Adrenal gland (tissue), 9 donors: ENCODE measurements at regions not wholly inside any gene's neighbourhood (a gene's known extent, or its start where the extent isn't known, plus 50 kb on each side); places are given as distances from the start of the nearest gene placed in this dataset.

Source experiments
- DNase-seq, 7 donors: peaks; one replicate each; pipeline ENCODE4 v3.0.0-alpha.2; 2019 to 2020
- H3K27ac ChIP-seq, 5 donors: fragments of 200-600 bp; sonication (generic) in 4 of 5; 1 replicate in 3 of 5; 2 replicates in 2 of 5; pipeline versions ENCODE4 v1.5.1 to v1.8.0; 2016 to 2020; ENCODE audit warnings: mild to moderate bottlenecking in 1 of 5
- H3K27me3 ChIP-seq: fragments of 200-600 bp; 2 replicates; pipeline ENCODE4 v1.8.0; 2021
- H3K36me3 ChIP-seq, 2 donors: fragments of 200-600 bp; replicated peaks in 1 of 2; 1 replicate in 1 of 2; 2 replicates in 1 of 2; pipeline versions ENCODE4 v1.5.1 to v1.8.0; 2018 to 2022
- H3K4me1 ChIP-seq, 2 donors: fragments of 200-600 bp; replicated peaks in 1 of 2; 1 replicate in 1 of 2; 2 replicates in 1 of 2; pipeline versions ENCODE4 v1.5.1 to v1.8.0; 2018 to 2021
- H3K4me3 ChIP-seq, 4 donors: fragments of 200-600 bp; sonication (generic) in 3 of 4; one replicate each; pipeline ENCODE4 v1.5.1; 2016 to 2018
- H3K9me3 ChIP-seq, 3 donors: fragments of 200-600 bp; sonication (generic) in 1 of 3; replicated peaks in 1 of 3; 1 replicate in 2 of 3; 2 replicates in 1 of 3; pipeline versions ENCODE4 v1.5.1 to v1.8.0; 2016 to 2021
- CTCF ChIP-seq, 6 experiments: fragments of 450-650 bp in 4 of 6; fragments of 200-600 bp in 2 of 6; sonication (generic) in 1 of 6; IDR thresholded peaks; 1 replicate in 5 of 6; 2 replicates in 1 of 6; pipeline versions ENCODE4 v1.5.1 to v1.8.0; 2016 to 2021; ENCODE audit warnings: antibody characterized with exemption in 6 of 6, mild to moderate bottlenecking in 2 of 6, moderate library complexity in 1 of 6
- POLR2A ChIP-seq, 2 donors: fragments of 450-650 bp; IDR thresholded peaks; one replicate each; pipeline ENCODE4 v1.6.1; 2017; ENCODE audit warnings: antibody characterized with exemption in 2 of 2, mild to moderate bottlenecking in 2 of 2, moderate library complexity in 1 of 2
- WGBS, 4 donors: extraction: QIAGEN DNeasy Blood & Tissue Kit in 2 of 4; methylation state at CpG; one replicate each; pipeline versions ENCODE4 v1.1.5 to v1.1.7; 2013 to 2017; 5-methylcytosine and 5-hydroxymethylcytosine counted together
- intact Hi-C, 2 donors: fragments of 100-400 bp; cut with DNase I; formaldehyde crosslinking; loops; one replicate each; pipeline versions ENCODE4 v1.14.1 to v1.15.0; 2022 to 2023
- donor health status: healthy with polysubstance abuse.
- donor health status: Bipolar disorder and iron deficiency.
- donor health status: DM: yes; HTN: yes; CAD: no.
- donor health status: DM: no; HTN: no; CAD: no.
- donor health status: DM: no; HTN: no; CAD: no.

DNA sequence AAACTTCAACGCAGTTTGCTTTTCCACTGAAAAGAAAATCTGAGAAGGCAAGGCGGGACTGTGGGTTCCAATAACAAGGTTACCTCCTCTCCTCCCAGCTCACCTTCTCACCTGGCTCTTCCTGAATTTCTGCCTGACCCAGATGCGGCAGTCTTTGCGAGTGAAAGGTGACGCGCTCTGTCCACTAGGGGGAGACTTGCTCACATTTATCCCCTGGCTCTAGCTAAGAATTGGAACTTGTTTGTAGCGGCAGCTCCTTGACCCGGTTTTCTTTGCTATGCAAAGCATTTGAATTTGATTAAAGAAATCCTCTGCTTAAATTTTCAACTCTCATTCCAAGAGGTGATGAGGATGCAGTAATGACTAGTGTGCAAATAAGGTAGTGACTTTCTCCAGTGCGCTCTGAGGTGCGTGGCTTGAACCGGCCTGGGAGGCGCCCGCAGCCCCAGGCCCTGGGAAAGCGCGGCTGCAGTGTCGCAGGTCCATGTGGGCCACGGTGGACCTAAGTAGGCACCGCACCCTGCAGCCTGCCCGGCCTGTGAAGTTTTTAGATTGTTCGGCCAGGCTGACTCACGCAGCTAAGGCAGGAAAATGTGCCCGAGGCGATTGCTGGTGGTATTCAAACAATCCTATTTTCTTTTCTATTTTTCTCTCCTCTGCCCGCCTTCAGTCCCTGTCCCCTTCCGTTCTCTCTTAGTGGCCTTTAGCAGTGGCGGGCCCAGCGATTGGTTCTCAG, 336.9 kb upstream of the NPSR1 start:
- intact Hi-C loops: no loop called here
- peaks cover 0 to 10% of the 10 kb centered on the region in 2 donors for H3K4me1 ChIP-seq
- peak; percentile 43 to 86 (median 60) for DNase-seq
- TF ChIP-seq CTCF (IDR thresholded peaks at IDR 0.05) (peak; percentile 54 to 84 (median 73)), POLR2A (IDR thresholded peaks at IDR 0.05) (no peak)
- 27 to 48% (median 31%) methylated on average over 27 of the region's 27 CpGs for WGBS, 4 donors
- H3K4me3 ChIP-seq: no peak overlapping the region
- H3K36me3 ChIP-seq: no peaks in the 10 kb centered on the region
- no peaks in the 10 kb centered on the region for H3K9me3 ChIP-seq
- no peaks in the 10 kb centered on the region for H3K27me3 ChIP-seq
- H3K27ac ChIP-seq: no peak overlapping the region

DNA sequence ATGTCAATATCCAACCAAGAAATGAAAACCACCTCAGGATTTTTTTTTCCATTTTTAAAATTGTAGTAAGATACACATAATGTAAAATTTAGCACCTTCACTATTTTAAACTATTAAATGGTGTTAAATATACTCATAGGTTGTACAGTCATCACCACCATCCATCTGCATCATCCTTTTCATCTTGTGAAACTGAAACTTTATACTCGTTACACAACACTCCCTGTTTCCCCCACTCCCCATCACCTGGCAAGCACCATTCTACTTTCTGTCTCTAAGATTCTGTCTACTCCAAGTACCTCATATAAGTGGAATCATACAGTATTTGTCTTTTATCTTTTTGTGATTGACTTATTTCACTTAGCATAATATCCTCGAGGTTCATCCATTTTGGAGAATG, 335.2 kb upstream of the NPSR1 start:
- Histone ChIP-seq H3K9me3 (no peaks in the 10 kb centered on the region), H3K4me1 (peaks cover 0 to 10% of the 10 kb centered on the region in 2 donors), H3K4me3 (no peak overlapping the region), H3K27ac (no peak overlapping the region), H3K27me3 (no peaks in the 10 kb centered on the region), H3K36me3 (no peaks in the 10 kb centered on the region)
- TF ChIP-seq CTCF (IDR thresholded peaks at IDR 0.05) (no peak), POLR2A (IDR thresholded peaks at IDR 0.05) (no peak)
- no peak for DNase-seq
- intact Hi-C loops: no loop called here
- WGBS, 4 donors: 63 to 77% (median 71%) methylated on average over 2 of the region's 2 CpGs

DNA sequence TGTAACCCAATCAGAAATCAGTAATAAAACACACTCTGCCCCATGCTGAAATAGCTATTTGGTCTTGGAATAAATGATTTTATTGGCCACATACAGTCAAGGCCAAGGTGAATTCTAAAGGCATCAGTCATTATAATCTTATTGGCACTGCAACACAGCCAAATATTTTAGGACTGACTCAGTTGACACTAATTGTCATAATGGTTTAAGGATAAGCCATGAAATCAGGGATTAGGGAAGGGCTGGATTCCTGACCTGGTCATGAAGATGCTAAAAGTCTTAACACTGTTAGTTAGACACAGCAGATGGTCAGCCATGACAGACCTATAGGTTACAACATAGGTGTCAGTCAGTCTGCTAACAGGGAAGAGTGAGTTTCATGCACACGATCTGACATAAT, 330.3 kb upstream of the NPSR1 start:
- H3K36me3 ChIP-seq: no peaks in the 10 kb centered on the region
- DNase-seq: no peak
- TF ChIP-seq POLR2A (IDR thresholded peaks at IDR 0.05) (no peak), CTCF (IDR thresholded peaks at IDR 0.05) (no peak)
- 56 to 79% (median 69%) methylated on average over 1 of the region's 1 CpG for WGBS, 4 donors
- intact Hi-C loops: no loop called here
- H3K9me3 ChIP-seq: no peaks in the 10 kb centered on the region
- no peak overlapping the region for H3K4me3 ChIP-seq
- no peaks in the 10 kb centered on the region for H3K27me3 ChIP-seq
- no peak overlapping the region for H3K27ac ChIP-seq
- no peaks in the 10 kb centered on the region for H3K4me1 ChIP-seq

DNA sequence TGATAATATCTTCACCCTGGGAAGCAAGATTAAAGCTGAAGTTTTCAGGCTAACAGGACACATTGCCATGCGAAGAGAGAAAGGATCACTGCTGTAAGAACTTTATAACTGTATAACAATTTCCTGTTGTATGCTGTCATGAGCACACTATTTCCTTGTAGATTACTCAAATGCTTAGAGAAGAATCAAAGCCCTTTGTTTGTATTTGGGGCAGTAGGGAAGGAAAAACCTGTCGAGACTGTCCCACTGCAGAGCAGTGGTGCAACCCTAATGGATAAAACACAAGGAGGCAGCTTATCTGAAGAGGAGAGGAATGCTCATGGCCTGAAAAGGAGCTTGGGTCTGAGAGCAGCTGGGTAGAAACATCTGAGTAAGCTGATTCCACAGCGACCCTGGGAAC, 327.7 kb upstream of the NPSR1 start:
- TF ChIP-seq CTCF (IDR thresholded peaks at IDR 0.05): no peak
- no peak for TF ChIP-seq POLR2A (IDR thresholded peaks at IDR 0.05)
- H3K9me3 ChIP-seq: no peaks in the 10 kb centered on the region
- no peaks in the 10 kb centered on the region for H3K4me1 ChIP-seq
- H3K27ac ChIP-seq: no peak overlapping the region
- no peaks in the 10 kb centered on the region for H3K36me3 ChIP-seq
- DNase-seq: no peak
- H3K4me3 ChIP-seq: no peak overlapping the region
- H3K27me3 ChIP-seq: no peaks in the 10 kb centered on the region
- intact Hi-C loops: no loop called here
- WGBS, 4 donors: 59 to 72% (median 68%) methylated on average over 3 of the region's 3 CpGs
